GM18951 (cell line): ENCODE measurements at regions not wholly inside any gene's neighbourhood (a gene's known extent, or its start where the extent isn't known, plus 50 kb on each side); places are given as distances from the start of the nearest gene placed in this dataset.

ENCODE experiments used
- POLR2A ChIP-seq: IDR thresholded peaks from 4 replicates; pipeline ENCODE4 v1.6.1; 2011; ENCODE audit warnings: mild to moderate bottlenecking; ENCODE audit not compliant: insufficient read length, insufficient read depth; ENCODE audit errors: extremely low read depth
- in situ Hi-C: fragments of 300-500 bp; cut with MboI; formaldehyde crosslinking; loops from one replicate; pipeline ENCODE4 v1.12.0; 2022; ENCODE audit warnings: low sequenced_read_pairs, mixed read lengths, inconsistent platforms; ENCODE audit not compliant: unreplicated experiment

- no peak for TF ChIP-seq POLR2A
- in situ Hi-C loops: no loop called here
Observed at GRCh38 chr1:67584938-67585337, 100.1 kb upstream of the GADD45A start.

- no peak for TF ChIP-seq POLR2A
- in situ Hi-C loops: no loop called here
Observed at GRCh38 chr1:67586596-67586995, 98.4 kb upstream of the GADD45A start.

DNA sequence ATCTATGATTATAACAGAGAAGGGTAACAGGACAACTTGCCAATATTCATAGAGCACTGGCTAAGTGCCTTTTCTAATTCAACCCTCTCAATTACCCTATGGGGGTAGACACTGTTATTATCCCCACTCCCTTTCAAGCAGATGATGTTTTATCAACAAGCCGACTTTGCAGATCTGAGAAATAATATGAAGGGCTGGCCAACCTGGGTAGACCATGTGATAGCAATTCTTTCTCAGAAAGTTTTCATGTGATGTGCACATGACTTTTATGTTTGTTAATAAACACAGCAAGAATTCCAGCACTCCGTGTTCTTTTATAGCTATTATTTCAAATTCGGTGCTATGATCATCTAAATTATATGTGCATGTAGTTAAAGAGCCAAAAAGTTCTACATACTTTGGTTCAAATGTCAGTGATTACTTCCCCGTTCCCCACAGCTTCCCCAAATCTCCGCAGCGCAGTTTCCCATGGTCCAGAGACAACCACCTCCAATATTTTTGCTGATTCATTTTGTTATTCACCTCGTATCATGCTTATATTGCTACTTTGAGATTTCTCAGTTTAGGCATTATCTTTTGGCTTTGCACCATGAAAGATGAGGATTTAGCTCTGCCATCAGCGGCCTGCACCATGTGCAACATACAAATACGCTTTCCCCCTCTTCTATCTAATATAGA is 96.7 kb upstream of the GADD45A start:
- in situ Hi-C loops: no loop called here
- no peak for TF ChIP-seq POLR2A

- TF ChIP-seq POLR2A: no peak
- in situ Hi-C loops: no loop called here
Observed at GRCh38 chr1:67589519-67590233, 95.3 kb upstream of the GADD45A start.

DNA sequence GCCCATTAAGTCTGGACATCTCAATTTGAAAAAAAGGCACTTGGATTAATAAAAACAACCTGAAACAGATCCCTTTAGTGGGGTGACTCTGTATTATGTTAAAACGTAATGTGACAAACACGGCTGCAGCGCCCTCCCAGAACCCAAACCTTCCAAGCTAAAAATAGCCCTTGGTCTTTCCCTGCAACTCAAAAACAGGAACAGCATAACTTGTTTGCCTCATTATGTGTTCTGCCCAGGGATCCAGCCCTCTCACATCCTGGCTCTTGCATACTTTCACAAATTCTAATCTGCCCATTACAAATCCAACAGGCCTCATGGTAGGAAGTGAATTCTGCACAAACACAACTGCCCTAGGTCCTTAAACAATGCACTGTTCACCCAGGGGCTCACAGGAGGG is 94.7 kb upstream of the GADD45A start:
- no peak for TF ChIP-seq POLR2A
- in situ Hi-C loops: no loop called here

DNA sequence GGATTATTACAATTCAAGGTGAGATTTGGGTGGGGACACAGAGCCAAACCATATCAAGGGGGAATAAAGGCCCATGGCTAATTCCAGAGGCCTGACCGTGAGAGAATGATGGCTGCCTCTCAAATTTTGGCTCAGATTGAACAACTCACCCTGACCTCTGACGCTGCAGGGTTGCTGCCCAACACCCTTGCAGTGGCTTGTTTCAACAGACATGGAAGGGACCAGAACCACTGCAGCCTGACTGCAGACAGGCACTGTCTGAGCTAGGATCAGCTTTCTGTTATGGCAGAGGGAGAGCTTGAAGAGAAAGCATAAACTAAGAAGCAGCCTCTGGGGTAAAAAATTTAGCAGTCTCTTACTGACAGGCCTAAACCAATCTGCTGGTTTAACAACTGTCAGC is 90.2 kb upstream of the GADD45A start:
- in situ Hi-C loops: no loop called here
- no peak for TF ChIP-seq POLR2A

DNA sequence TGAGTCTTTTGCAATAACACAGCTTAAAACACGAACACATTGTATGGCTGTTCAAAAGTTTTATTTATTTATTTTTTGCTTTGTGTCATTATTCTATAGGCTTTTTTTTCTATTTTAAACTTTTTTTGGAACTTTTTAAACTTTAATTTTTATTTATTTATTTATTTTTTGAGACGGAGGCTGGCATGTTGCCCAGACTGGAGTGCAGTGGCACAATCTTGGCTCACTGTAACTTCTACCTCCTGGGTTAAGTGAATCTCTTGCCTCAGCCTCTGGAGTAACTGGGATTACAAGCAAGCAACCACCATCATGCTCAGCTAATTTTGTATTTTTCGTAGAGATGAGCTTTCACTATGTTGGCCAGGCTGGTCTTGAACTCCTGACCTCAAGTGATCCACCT is 88.3 kb upstream of the GADD45A start:
- TF ChIP-seq POLR2A: no peak
- in situ Hi-C loops: no loop called here

DNA sequence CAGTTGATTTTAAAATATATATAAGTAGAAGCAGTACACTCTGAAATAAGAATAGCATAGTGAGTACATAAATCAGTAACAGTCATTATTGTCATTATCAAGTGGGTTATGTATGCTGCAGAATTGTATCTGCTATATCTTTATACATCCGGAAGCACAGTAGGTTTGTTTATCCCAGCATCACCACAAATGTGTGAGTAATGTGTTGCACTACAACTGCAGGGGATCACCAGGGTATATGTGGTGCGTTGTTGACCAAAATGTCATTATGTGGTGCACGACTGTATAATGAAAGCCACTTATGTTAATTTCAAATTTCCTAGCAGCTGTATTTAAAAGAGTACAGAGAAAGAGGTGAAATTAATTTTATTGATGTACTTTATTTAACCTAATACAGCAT is 87.7 kb upstream of the GADD45A start:
- in situ Hi-C loops: no loop called here
- no peak for TF ChIP-seq POLR2A

DNA sequence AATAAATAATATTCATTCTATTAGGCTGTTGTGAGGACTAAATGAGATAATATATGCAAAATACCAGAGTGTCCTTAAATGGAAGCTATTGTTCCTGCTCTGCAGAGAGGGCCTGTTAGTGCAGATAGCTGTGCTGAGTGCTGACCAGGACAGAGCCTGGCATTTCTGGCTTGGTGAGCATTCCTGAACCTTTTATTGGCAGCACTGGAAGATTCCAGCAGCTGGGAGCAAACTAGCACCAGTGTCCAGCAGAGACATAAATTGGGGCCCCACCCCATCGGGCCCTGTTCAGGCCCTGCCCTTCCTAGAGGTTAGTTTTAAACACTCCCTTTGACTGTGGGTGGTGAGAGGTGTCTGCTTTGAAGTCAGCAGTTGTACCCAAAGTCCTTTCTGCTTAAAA is 85.9 kb upstream of the GADD45A start:
- in situ Hi-C loops: no loop called here
- TF ChIP-seq POLR2A: no peak

- in situ Hi-C loops: no loop called here
- TF ChIP-seq POLR2A: no peak
Observed at GRCh38 chr1:67601539-67601938, 83.5 kb upstream of the GADD45A start.

- in situ Hi-C loops: no loop called here
- no peak for TF ChIP-seq POLR2A
Observed at GRCh38 chr1:67601955-67602354, 83.0 kb upstream of the GADD45A start.

DNA sequence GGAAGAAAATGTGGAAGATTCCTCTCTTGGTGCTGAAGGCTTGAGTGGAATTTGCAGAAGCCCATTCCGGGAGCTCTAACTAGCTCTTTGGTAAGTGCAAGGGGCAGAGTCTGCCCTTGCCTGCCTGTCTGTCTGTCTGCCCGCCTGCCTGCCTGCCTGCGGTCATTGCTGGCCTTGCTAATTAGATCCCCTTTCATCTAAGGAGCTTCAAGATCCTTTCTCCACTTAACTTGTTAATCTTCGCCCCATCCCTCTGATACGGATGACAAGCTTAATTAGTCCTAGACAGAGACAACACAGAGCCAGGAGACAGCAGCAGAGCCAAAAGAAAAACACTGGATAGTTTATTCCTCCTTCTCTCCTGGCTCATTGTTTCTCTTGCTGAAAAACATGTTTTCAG is 80.2 kb upstream of the GADD45A start:
- in situ Hi-C loops: no loop called here
- no peak for TF ChIP-seq POLR2A

GRCh38 chr1:67605209-67605780 is 79.7 kb upstream of the GADD45A start:
- TF ChIP-seq POLR2A: no peak
- in situ Hi-C loops: no loop called here

DNA sequence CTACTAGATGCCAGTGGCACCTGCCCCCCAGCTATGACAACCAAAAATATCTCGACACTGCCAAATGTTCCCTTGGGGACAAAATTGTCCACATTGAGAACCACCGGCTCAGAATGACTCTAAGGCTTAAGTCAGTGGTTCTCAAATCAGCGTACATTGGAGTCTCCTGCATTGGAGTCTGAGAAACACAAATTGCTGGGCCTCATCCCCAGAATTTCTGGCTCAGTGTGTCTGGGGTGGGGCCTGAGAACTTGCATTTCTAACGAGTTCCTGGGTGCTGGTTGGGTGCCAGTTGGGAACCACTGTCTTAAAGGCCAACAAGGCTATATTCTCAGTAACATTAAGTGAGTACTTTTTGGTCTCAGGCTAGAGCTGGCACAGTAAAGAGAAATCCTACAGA is 77.7 kb upstream of the GADD45A start:
- in situ Hi-C loops: no loop called here
- no peak for TF ChIP-seq POLR2A
